ENCODE measurements at regions not wholly inside any gene's neighbourhood (a gene's known extent, or its start where the extent isn't known, plus 50 kb on each side); places are given as distances from the start of the nearest gene placed in this dataset.

GRCh38 chr6:105786890-105787655 is 299.1 kb upstream of the PRDM1 start:
- DNase-seq = no peak
- H3K4me1 ChIP-seq = no peaks in the 10 kb centered on the region
- H3K36me3 ChIP-seq = no peaks in the 10 kb centered on the region
- no peak for TF ChIP-seq CTCF (IDR thresholded peaks at IDR 0.05; ENCODE audit: low read depth, low read length)
- no peak overlapping the region for H3K4me3 ChIP-seq (ENCODE audit: low read depth, low read length)
- no peaks in the 10 kb centered on the region for H3K9me3 ChIP-seq
- H3K27me3 ChIP-seq = peaks cover 19% of the 10 kb centered on the region

GRCh38 chr6:105786449-105786848 is 299.7 kb upstream of the PRDM1 start:
- H3K27me3 ChIP-seq = peaks cover 19% of the 10 kb centered on the region
- no peak for DNase-seq
- no peak overlapping the region for H3K4me3 ChIP-seq (ENCODE audit: low read depth, low read length)
- TF ChIP-seq CTCF (IDR thresholded peaks at IDR 0.05; ENCODE audit: low read depth, low read length) = no peak
- H3K9me3 ChIP-seq = no peaks in the 10 kb centered on the region
- no peaks in the 10 kb centered on the region for H3K4me1 ChIP-seq
- H3K36me3 ChIP-seq = no peaks in the 10 kb centered on the region

GRCh38 chr6:105785066-105785811 is 300.9 kb upstream of the PRDM1 start:
- Histone ChIP-seq H3K27me3 (peaks cover 21% of the 10 kb centered on the region), H3K4me1 (no peaks in the 10 kb centered on the region), H3K4me3 (ENCODE audit: low read depth, low read length) (no peak overlapping the region), H3K36me3 (no peaks in the 10 kb centered on the region), H3K9me3 (no peaks in the 10 kb centered on the region)
- TF ChIP-seq CTCF (IDR thresholded peaks at IDR 0.05; ENCODE audit: low read depth, low read length) = no peak
- DNase-seq = no peak

- H3K36me3 ChIP-seq = no peaks in the 10 kb centered on the region
- no peak for TF ChIP-seq CTCF (IDR thresholded peaks at IDR 0.05; ENCODE audit: low read depth, low read length)
- H3K4me3 ChIP-seq (ENCODE audit: low read depth, low read length) = no peak overlapping the region
- H3K27me3 ChIP-seq = peaks cover 20% of the 10 kb centered on the region
- DNase-seq = no peak
- H3K9me3 ChIP-seq = no peaks in the 10 kb centered on the region
- H3K4me1 ChIP-seq = no peaks in the 10 kb centered on the region
These were observed 302.0 kb upstream of the PRDM1 start for GRCh38 chr6:105784179-105784578.

GRCh38 chr6:105783333-105783935 is 302.7 kb upstream of the PRDM1 start:
- H3K36me3 ChIP-seq = no peaks in the 10 kb centered on the region
- DNase-seq = no peak
- H3K4me3 ChIP-seq (ENCODE audit: low read depth, low read length) = no peak overlapping the region
- TF ChIP-seq CTCF (IDR thresholded peaks at IDR 0.05; ENCODE audit: low read depth, low read length) = no peak
- H3K9me3 ChIP-seq = no peaks in the 10 kb centered on the region; the same call in 1 of the 2 replicates
- H3K4me1 ChIP-seq = no peaks in the 10 kb centered on the region
- H3K27me3 ChIP-seq = peaks cover 19% of the 10 kb centered on the region
